ENCODE measurements at regions not wholly inside any gene's neighbourhood (a gene's known extent, or its start where the extent isn't known, plus 50 kb on each side); places are given as distances from the start of the nearest gene placed in this dataset.

- H3K27ac Mint-ChIP-seq (ENCODE audit: unreplicated experiment) = peak overlapping the region; percentile 90
- H3K4me3 Mint-ChIP-seq = no peak overlapping the region
- DNase-seq (ENCODE audit: low read depth, low spot score) = no peak
- H3K4me1 Mint-ChIP-seq = peaks cover 4% of the 10 kb centered on the region
- peaks cover 2% of the 10 kb centered on the region for H3K9me3 Mint-ChIP-seq
- no peak for TF ChIP-seq CTCF (conservative IDR thresholded peaks at IDR 0.05)
- peaks cover 2% of the 10 kb centered on the region for H3K27me3 Mint-ChIP-seq (ENCODE audit: low read depth)
- no peaks in the 10 kb centered on the region for H3K36me3 Mint-ChIP-seq (ENCODE audit: low read depth)
Observed at GRCh38 chr6:1127597-1128288, 184.2 kb upstream of the FOXQ1 start.

- Mint-ChIP-seq H3K4me1 (peaks cover 4% of the 10 kb centered on the region), H3K36me3 (ENCODE audit: low read depth) (no peaks in the 10 kb centered on the region)
- TF ChIP-seq CTCF (conservative IDR thresholded peaks at IDR 0.05) = no peak
Observed at GRCh38 chr6:1127129-1127528, 184.8 kb upstream of the FOXQ1 start.

GRCh38 chr6:1126036-1126435 lies 185.9 kb upstream of the FOXQ1 start:
- Mint-ChIP-seq H3K27ac (ENCODE audit: unreplicated experiment) (no peak overlapping the region), H3K4me3 (no peak overlapping the region), H3K9me3 (peaks cover 2% of the 10 kb centered on the region), H3K36me3 (ENCODE audit: low read depth) (no peaks in the 10 kb centered on the region), H3K27me3 (ENCODE audit: low read depth) (no peaks in the 10 kb centered on the region), H3K4me1 (peaks cover 4% of the 10 kb centered on the region)
- DNase-seq (ENCODE audit: low read depth, low spot score) = no peak
- no peak for TF ChIP-seq CTCF (conservative IDR thresholded peaks at IDR 0.05)

More at GRCh38 chr6:1127129-1127528, 184.8 kb upstream of the FOXQ1 start:
- no peak for DNase-seq (ENCODE audit: low read depth, low spot score)
- peaks cover 2% of the 10 kb centered on the region for H3K9me3 Mint-ChIP-seq
- no peaks in the 10 kb centered on the region for H3K27me3 Mint-ChIP-seq (ENCODE audit: low read depth)
- H3K27ac Mint-ChIP-seq (ENCODE audit: unreplicated experiment) = no peak overlapping the region
- no peak overlapping the region for H3K4me3 Mint-ChIP-seq

DNA sequence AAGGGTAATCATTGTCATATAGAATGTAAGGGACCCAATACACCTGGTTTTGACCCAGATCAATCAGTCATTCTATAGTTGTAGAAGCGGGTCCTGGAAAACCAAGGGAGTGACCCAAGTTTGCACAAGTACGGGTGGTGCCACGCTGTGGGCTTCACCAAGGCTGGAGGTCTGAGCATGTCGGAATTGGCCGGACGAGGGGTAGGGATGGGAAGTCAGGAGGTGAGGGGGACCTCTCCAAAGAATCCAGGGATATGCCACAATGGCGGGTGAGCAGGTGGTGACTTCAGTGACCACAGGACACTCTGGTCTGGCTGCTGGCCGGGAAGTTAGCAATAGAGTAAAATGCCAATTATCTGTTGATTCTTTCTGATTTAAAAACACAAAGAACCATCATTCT lies 186.6 kb upstream of the FOXQ1 start:
- no peak overlapping the region for H3K27ac Mint-ChIP-seq (ENCODE audit: unreplicated experiment)
- DNase-seq (ENCODE audit: low read depth, low spot score) = no peak
- no peaks in the 10 kb centered on the region for H3K36me3 Mint-ChIP-seq (ENCODE audit: low read depth)
- peaks cover 2% of the 10 kb centered on the region for H3K9me3 Mint-ChIP-seq
- peaks cover 4% of the 10 kb centered on the region for H3K4me1 Mint-ChIP-seq
- no peak for TF ChIP-seq CTCF (conservative IDR thresholded peaks at IDR 0.05)
- no peaks in the 10 kb centered on the region for H3K27me3 Mint-ChIP-seq (ENCODE audit: low read depth)
- H3K4me3 Mint-ChIP-seq = no peak overlapping the region

- no peaks in the 10 kb centered on the region for H3K36me3 Mint-ChIP-seq (ENCODE audit: low read depth)
- peaks cover 4% of the 10 kb centered on the region for H3K4me1 Mint-ChIP-seq
Observed at GRCh38 chr6:1124885-1125284, 187.0 kb upstream of the FOXQ1 start.

More at GRCh38 chr6:1124885-1125284, 187.0 kb upstream of the FOXQ1 start:
- Mint-ChIP-seq H3K27me3 (ENCODE audit: low read depth) (no peaks in the 10 kb centered on the region), H3K4me3 (no peak overlapping the region), H3K27ac (ENCODE audit: unreplicated experiment) (no peak overlapping the region), H3K9me3 (peaks cover 2% of the 10 kb centered on the region)
- TF ChIP-seq CTCF (conservative IDR thresholded peaks at IDR 0.05) = no peak
- DNase-seq (ENCODE audit: low read depth, low spot score) = no peak
